NCI-H510A treated with DMSO at 0.1 percent for 48 hours (cell line): ENCODE measurements at regions not wholly inside any gene's neighbourhood (a gene's known extent, or its start where the extent isn't known, plus 50 kb on each side); places are given as distances from the start of the nearest gene placed in this dataset.

Experiments
- DNase-seq: peaks from one replicate; lab custom pipeline; 2025; lab: John Stamatoyannopoulos, UW

DNA sequence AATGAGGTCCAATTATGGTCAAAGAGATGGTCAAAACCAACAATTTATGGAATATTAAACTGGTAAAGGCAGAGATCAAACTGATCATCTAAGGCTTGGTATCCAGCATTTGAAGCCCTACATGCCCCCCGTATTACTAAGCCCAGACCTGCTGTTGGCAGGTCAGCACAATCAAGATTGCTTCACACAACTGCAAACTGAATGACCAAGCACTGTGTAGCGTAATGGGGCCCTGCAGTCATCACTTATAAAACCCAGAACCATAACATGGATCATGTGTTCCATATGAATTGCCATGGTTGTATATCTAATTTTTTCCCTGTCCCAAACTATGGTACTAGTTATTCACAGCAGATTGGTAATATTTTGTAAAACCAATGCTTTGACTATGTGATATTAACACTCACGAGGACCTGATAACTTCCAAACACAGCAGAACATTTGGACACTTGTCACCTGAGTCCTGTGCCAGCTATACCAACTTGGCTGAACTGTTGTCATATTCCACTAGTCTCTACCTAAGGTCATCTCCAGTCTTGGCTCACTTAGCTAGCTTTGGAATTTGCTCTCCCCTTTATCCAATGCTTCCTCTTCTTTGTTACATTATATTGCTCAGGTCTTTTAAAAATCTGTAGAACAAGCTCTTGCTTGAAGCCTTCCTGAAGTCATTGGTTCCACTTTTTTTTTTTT lies 81.7 kb upstream of the HMHB1 start:
- DNase-seq: no peak

DNA sequence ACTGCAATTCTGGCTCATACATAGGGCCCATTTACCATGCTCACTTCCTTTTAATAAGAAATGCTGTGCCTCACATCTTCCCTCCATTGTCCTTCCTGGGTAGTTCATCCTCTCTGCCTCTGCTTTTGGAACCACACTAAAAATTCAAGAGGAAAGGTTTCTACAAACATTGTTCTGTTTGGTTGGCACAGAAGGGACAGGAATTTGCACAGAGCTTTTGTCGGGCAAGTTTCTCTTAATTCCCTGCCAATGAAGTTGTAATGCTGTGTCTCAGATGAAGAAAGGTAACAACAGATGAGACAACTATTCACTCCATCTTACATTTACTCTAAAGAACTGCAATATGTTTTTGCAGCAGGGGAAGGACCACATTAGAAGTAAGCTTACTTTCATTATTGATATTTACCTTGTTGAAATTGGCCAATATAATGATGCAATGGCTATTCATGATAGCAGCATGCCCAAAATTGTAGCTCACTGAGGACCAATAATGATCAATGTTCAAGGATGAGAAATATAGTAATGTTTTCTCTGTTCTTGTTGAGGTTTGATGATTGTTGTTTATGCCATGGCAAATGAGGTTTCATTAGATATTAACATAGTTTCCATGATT lies 82.5 kb upstream of the HMHB1 start:
- no peak for DNase-seq

DNA sequence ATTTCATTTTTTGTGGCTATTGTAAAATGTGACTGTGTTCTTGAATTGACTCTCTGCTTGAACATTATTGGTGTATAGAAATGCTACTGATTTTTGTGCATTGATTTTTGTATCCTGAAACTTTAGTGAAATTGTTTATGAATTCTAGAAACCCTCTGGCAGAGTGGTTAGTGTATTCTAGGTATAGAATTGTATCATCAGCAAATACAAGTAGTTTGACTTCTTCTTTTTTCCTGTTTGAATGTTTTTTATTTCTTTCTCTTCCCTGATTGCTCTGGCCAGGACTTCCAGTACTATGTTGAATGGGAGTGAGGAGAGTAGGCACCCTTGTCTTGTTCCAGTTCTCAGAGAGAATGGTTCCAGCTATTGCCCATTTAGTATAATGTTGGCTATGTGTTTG lies 88.8 kb upstream of the HMHB1 start:
- DNase-seq: no peak

DNA sequence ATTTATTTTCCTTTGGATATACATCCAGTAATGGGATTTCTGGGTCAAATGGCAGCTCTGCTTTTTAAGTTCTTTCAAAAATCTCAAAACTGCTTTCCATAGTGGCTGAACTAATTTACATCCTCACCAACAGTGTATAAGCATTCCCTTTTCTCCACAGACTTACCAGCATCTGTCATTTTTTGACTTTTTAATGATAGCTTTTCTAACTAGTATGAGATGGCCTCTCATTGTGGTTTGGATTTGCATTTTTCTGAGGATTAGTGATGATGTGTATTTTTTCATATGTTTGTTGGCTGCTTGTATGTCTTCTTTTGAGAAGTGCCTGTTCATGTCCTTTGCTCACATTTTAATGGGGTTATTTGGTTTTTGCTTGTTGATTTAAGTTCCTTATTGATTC lies 90.0 kb upstream of the HMHB1 start:
- DNase-seq: no peak

DNA sequence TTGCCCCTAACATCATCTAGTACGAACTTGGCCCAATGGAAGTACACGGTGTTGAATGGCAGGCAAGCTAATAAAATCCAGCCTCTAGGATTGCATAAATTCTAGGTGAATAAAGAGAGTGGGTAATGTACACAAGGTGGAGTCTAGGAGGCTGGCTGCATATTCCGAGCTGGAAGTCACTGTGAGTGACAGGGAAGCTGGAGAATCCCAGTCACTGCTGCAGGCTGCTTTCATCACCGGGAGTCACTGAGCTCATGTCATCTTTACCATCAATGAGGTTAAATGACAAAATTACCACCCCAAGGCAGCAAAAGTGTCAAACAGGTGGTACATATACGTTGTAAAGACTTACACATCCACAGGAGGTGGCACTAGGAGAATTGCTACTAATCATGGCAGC lies 91.3 kb upstream of the HMHB1 start:
- no peak for DNase-seq

DNA sequence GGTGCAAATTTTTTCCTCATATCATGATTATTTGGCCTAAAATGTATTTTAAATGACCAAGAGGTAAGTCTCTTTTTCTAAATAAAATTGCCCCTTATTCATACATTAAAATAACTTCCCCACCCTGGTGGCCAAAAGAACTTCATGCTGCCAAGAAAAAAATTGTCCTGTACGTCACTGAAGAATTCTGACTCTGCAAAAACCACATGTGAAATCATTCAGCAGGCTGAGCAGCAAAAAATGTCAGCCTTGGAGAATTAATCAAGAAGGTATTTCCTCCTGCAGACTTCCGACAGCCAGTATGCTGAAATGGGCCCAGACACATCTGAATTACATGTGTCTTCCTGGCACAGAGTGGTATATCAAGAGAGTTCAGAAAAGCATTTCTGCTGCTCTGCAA lies 94.6 kb upstream of the HMHB1 start:
- DNase-seq: no peak

DNA sequence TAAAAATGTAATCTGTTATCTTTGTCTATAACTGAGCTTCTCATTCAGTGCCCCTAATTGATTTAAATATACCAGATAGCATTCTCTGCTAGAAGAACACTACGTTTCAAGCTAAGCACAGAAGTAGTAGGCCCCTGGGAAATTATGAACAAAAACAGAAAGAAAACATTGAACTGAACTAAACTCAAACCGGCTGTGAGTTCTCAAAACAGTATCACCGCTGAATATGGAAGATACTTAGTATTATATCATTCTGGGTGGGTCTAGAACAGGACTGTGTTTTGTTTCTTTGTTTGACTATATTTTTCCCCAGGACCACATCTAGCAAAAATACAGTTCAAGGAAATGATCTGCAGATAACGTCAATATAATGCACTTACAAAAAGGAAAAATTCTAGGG lies 95.1 kb upstream of the HMHB1 start:
- no peak for DNase-seq

DNA sequence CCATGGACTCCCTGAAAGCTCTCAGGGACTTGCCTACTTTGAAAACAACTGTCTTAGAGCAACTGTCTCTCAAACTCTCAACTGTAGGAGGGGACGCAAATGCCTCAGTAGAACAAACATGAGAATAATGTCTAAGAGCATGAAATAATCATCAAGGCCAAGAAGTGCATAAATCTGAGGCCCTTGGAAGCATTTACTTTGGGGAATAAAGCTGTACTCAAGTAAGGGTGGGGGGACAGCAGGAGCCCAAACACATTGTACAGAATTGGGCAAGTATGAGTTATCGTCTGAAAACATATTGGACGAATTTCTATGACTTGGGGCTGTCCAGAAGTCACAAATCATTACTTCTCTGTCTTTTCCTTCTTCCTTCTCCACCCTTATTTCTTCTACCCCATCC lies 96.3 kb upstream of the HMHB1 start:
- no peak for DNase-seq

DNA sequence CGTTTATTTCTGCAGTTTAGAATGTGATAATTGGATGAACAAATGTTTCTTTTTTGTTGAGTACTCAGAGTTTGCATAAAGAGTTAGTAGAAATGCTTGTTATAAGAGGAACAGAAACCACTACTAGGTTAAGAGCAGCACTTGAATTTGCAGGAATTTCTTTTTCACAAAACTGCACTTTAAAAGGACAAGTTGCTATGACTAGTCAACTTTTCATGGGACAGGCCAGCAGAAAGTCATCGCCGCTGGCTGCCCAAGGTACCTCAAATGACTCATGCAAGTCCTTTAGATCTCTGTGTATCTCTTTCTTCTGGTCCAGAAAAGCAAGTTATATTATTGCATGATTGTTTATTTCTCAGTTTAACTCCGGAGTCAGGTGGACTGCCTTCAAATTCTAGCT lies 97.3 kb upstream of the HMHB1 start:
- no peak for DNase-seq

DNA sequence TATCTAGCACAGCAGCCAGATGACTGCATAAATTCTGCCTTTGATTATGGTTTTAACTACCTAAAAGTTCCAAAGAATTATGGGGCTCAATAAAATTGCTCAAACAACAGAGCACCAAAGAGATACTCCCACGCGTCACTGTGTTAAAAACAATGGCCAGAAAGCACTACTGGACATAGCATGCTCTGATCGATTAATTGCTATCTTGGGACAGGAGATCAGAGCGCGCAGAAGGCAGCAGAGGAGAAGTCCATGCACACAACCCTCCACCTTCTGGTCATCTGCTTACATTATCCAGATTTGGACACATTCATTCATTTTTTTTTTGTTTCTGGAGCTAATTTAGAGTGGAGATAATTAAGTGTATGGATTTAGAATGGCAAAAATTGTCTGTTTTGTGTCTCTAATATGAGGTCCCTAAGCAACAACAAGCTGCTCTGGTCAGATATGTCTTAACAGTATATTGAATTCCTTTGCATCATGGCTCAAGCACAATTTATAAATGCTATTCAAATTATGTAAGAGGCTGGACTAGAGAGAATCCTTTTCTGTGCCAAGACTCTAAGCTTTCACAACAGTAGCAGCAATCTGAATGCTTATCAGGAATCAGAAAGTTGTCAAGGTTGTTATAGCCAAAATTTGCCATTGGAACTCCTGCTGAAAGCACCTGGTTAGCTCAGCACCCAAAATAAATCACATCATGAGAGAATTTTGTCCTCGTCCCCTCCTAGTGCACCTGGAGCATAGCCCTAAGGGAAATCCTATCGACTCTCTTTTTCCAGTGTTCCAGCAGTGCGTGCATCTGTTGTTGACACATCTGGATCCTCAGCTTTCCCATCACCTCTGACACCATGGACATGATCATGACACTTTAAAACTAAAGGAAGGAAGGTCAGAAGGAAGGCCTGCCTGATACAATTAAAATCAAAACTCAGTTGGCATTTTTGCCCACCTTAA lies 98.6 kb upstream of the HMHB1 start:
- no peak for DNase-seq

DNA sequence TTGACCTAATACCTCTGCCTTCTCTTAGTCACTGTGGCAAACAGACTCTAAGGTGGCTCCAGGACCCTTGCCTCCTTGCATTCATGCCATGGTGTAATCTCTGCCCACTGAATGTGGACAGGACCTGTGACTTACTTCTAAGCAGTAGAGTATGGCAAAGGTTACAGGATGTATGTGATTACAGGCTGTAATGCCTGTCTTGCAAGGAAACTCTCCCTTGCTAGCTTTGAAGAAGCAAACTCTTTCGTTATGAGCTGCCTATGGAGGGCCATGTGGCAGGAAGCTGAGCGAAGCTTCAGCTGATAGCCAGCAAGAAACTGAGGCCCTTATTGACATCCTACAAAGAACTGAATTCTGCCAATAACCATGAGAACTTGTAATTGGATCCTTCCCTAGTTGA lies 103.3 kb upstream of the HMHB1 start:
- DNase-seq: no peak

DNA sequence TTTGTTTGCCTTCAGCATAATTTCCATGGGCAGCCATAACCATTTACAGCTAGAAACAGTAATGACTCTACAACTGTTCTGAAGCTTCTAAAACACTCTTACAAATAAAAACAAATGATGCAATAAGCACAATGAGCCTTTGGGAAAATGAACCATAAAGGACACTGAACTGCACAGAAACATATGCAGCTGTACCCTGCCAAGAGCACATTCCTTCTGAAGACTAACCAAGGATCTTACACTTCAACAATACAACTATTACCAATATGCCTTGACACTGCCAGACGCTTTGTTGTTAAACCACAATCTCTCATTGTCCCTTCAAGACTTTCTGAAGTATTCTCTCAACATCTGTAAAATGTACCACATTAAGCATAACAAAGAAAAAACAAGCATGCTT lies 104.2 kb upstream of the HMHB1 start:
- DNase-seq: no peak

DNA sequence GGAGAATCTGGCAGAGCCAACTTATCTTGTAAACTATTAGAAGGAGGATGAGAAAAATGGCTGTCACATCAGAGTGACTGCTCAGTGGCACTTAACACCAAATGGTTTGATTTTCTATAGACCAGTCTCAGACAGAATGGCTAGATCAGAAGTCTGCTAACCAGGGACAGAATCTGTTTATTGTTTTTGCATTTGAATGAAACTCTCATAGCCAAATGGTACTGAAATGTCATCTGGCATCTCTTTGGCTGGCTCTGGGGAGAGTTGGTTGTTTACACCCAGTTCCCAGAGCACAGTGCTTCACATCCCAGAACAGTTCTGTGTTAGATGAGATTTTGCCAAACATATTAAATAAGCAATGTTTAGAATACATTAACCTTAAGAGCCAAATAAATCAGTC lies 106.6 kb upstream of the HMHB1 start:
- DNase-seq: no peak

DNA sequence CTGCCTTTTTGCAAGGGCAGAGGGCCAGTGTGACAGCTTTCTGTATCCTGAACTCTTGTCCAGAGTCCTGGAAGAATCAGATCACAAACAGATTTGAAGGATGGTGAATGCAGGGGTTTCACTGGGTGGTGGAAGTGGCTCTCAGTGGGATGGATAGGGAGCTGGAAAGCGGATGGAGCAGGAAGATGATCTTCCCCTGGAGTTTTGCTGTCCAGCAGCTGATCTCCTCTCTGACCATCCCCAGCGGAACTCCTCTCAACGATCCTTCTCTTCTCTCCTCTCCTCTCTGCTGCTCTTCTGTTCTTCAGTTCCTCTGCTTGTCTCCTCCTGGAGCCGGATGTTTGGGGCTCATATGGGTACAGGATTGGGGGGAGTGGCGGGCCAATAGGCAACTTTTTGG lies 108.3 kb upstream of the HMHB1 start:
- no peak for DNase-seq

DNA sequence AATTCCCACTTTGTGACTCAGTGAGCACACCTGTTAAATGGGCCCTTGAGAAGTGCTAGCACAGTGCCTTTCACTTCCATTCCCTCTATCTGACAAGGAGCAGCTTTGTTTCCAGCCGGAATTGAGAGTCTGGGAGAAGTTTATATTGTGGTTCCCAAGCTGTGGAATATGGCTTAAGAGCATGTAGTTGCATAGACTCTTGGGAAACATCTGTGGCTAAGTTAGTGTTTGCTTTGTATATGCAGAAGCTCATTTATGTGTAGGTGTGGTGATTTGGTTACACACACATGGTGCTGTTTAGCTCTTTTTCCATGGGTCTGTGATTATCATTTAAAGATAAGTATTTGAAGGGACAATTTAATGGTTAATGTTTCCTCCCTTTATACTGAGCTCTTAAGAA lies 110.5 kb upstream of the HMHB1 start:
- no peak for DNase-seq

DNA sequence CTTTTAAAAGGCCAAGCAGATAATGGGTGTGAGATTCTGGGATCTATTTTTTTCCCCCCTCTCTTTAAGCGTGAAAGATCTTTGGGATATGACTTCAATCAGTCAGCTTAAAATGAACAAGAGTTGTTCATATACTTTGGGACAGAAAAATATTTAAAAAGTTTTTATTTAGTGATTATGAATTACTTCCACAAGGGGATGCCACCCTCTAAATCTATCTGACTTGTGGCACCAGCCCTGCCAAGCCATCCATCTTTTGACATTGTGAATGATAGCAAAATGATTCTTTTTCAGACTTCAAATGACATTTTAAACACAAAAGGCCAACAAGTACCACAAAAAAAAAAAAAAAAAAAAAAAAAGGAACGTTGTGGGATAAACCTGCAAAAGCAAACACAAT lies 111.0 kb upstream of the HMHB1 start:
- no peak for DNase-seq

DNA sequence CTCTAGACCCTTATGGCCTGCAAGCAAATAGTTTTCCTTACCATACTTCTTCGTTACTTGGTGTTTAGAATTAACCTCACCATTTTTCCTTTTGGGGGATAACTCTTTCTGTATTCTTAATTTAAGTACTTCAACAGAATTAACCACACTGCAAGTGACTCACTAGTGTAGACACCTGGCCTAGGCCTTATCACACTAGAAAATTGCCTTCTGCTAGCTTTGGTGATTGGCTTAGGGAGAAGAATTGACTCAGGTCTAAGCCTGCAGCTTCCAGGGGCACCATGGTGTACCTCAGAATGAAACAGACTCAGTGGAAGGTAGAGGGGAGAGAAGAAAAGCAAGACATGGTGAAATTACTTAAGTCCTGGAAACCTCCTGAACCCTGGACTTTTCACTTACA lies 112.8 kb upstream of the HMHB1 start:
- no peak for DNase-seq

DNA sequence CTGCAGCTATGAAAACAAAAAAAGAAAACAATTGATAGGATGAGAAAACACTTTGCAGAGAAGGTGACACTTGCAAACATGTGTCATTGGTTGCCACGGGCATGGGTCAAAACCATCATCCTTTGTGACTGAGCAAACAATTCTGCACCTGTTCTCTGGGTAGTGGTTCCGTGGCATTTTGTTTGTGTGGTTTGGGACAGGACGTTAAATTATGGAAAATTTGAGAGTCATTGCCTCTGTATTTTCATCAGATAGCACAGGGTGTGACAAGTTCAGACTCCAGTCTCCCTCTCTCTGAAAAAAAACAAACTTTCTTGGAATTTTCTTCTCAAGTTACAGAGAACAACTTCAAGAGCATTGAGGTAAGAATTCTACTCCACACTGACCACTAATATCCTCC lies 113.4 kb upstream of the HMHB1 start:
- peak; percentile 11 for DNase-seq

DNA sequence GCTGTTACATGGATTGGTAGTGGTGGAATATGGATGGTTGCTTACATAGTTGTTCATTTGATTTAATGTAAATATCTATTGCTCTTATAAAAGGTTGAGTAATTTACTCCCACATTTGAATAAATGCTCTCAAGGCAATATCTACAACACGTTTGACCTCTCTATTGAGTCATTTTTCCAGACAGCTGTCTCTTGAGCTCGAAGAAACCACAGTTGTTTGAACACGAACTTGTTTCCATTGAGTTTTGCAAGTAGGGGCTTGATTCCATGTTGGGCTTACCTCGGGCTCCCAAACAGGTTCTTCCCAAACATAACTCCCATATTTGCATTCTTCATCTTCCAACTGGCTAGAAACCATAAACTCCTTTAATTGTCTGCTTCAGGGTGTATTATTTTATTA lies 115.0 kb upstream of the HMHB1 start:
- peak; percentile 19 for DNase-seq

DNA sequence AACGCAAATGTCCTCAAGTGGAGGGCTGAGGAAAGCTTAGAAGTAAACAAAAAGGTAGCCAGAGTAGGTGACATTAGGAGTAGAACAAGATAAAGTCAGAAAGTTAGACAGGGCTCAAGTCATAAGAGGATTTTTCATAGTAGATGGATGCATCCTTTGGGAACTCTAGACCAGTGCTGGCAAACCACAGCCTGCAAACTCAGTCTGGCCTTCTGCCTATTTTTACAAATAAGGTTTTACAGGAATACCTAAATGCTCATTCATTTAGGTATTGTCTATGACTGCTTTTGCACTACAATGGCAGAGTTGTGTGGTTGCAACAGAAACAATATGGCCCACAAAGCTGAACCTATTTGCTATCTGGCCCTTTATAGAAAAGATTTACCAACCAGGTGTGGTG lies 116.0 kb upstream of the HMHB1 start:
- DNase-seq: no peak

DNA sequence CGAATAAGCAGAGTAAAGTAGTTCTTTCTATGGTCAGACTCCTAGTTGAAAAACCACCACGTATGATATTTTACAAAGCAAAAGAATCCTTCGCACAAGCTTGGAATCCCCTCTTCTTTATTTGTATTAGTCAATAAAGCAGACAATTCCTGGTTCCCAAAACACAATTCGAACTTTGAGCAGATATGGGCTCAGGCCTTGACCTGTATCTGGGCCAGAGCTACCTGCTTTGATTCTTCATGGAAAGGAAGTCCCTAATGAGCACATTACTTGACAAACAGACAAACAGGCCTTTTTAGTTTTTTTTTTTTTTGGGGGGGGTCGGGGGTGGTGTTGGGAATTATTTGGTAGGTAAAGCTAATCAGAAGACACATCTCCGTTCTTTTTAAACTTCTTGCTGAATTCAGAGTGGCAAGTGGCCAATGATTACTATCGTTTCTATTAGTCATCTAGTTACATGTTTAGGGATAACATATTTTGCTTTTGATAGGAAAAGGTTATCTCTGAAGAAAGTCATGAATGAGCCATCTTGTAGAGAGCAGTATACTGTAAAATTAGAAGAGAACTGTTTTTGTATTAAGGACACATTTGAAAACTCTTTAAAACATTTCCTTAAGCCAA lies 116.6 kb upstream of the HMHB1 start:
- no peak for DNase-seq

DNA sequence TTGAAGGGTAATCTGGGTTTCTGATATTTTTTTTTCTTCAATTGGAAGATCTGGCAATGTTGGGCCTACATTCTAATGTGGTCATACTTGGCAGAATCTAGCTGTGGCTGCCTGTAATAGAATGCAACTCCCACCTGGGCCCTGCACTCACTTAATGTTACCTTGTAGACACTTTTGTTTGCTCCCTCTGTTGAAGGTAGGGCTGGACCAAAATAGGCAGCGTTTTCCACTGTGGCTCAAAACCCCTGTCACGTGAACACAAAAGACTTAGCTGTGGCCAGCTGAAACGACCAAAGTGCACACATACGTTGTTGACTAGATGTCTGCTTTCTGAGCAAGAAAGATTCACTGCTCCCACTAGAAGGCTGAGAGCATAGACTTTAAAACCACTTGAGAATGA lies 117.6 kb upstream of the HMHB1 start:
- no peak for DNase-seq
